Endothelial cell of umbilical vein (primary cell): ENCODE measurements at regions not wholly inside any gene's neighbourhood (a gene's known extent, or its start where the extent isn't known, plus 50 kb on each side); places are given as distances from the start of the nearest gene placed in this dataset.

Source experiments
- BruUV-seq: library from RNA; stranded (reverse); fragments of 400-500 nt; replicated peaks from 2 replicates; lab custom pipeline; 2021; lab: Mats Ljungman, UMichigan
- CTCF ChIA-PET: fragments of 300-600, 350-600 bp; sonication (Branson Sonifier 250); formaldehyde crosslinking; loops from one replicate; lab custom pipeline; 2021; ENCODE audit warnings: antibody characterized with exemption, inconsistent platforms; lab: Charles Lee
- POLR2A ChIA-PET: fragments of 300-600, 350-600 bp; sonication (Branson Sonifier 250); formaldehyde crosslinking; loops from one replicate; lab custom pipeline; 2021; ENCODE audit warnings: antibody characterized with exemption, inconsistent platforms; lab: Charles Lee
- DNase-seq: peaks from one replicate; pipeline ENCODE4 v3.0.0-alpha.2; 2011; ENCODE audit warnings: low read depth, low spot score
- FAIRE-seq: peaks from 2 replicates; lab custom pipeline; 2011; peaks lifted over from hg19 to GRCh38; lab: Jason Lieb, UNC
- H2AFZ ChIP-seq: 2 replicates; pipeline ENCODE4 v1.6.0; 2012; ENCODE audit warnings: low read depth, low read length, control low read depth, inconsistent platforms
- H3K27ac ChIP-seq: 2 replicates; pipeline ENCODE4 v1.5.1; 2011; ENCODE audit warnings: low read depth, mild to moderate bottlenecking, control low read depth, low read length, moderate library complexity; ENCODE audit not compliant: insufficient read depth
- H3K27me3 ChIP-seq, 2 experiments: 2 replicates each; pipeline versions ENCODE4 v1.6.0 to v1.6.1; 2011; ENCODE audit warnings: low read length in 2 of 2, mixed read lengths in 1 of 2; ENCODE audit not compliant: control insufficient read depth in 2 of 2, insufficient read depth in 2 of 2
- H3K36me3 ChIP-seq, 2 experiments: 2 replicates in 1 of 2; 3 replicates in 1 of 2; pipeline ENCODE4 v1.5.1; 2011; ENCODE audit warnings: low read length in 2 of 2, mild to moderate bottlenecking in 1 of 2, moderate library complexity in 1 of 2; ENCODE audit not compliant: control insufficient read depth in 2 of 2, insufficient read depth in 2 of 2; ENCODE audit errors: extremely low read depth in 1 of 2
- H3K4me1 ChIP-seq: 3 replicates; pipeline ENCODE4 v1.5.1; 2011; ENCODE audit warnings: mild to moderate bottlenecking, low read length; ENCODE audit not compliant: control insufficient read depth, insufficient read depth; ENCODE audit errors: extremely low read depth
- H3K4me2 ChIP-seq: 2 replicates; pipeline ENCODE4 v1.6.1; 2011; ENCODE audit warnings: low read length, control low read depth, mixed read lengths; ENCODE audit not compliant: insufficient read depth
- H3K4me3 ChIP-seq, 3 experiments: fragments of 200-600 bp in 1 of 3; sonication (generic), shearing (Covaris generic) in 1 of 3; replicated peaks in 1 of 3; 2 replicates each; pipeline ENCODE4 v1.5.1; 2011 to 2016; ENCODE audit warnings: control low read depth in 3 of 3, low read length in 3 of 3, mild to moderate bottlenecking in 2 of 3, inconsistent platforms in 1 of 3, low read depth in 1 of 3, moderate library complexity in 1 of 3; ENCODE audit not compliant: insufficient read depth in 1 of 3
- H3K79me2 ChIP-seq: 2 replicates; pipeline ENCODE4 v1.6.0; 2012; ENCODE audit warnings: low read length, inconsistent platforms; ENCODE audit not compliant: control insufficient read depth, insufficient read depth
- H3K9ac ChIP-seq: replicated peaks from 2 replicates; pipeline ENCODE3; 2011; ENCODE audit warnings: low read length, control low read depth; ENCODE audit not compliant: insufficient read depth; ENCODE audit errors: extremely low read depth
- H3K9me1 ChIP-seq: replicated peaks from 3 replicates; pipeline ENCODE4 v1.6.0; 2011; ENCODE audit warnings: mild to moderate bottlenecking, low read length; ENCODE audit not compliant: control insufficient read depth, insufficient read depth; ENCODE audit errors: extremely low read depth
- H3K9me3 ChIP-seq: replicated peaks from 2 replicates; pipeline ENCODE4 v1.5.1; 2012; ENCODE audit warnings: low read length, inconsistent platforms; ENCODE audit not compliant: control insufficient read depth, insufficient read depth
- H4K20me1 ChIP-seq: replicated peaks from 2 replicates; pipeline ENCODE3; 2011; ENCODE audit warnings: mild to moderate bottlenecking, low read length; ENCODE audit not compliant: control insufficient read depth, insufficient read depth; ENCODE audit errors: extremely low read depth
- CTCF ChIP-seq, 2 donors: IDR thresholded peaks; 1 replicate in 1 of 2; 2 replicates in 1 of 2; pipeline ENCODE4 v1.5.1; 2011; ENCODE audit warnings: low read length in 2 of 2, mild to moderate bottlenecking in 2 of 2, moderate library complexity in 2 of 2, control low read depth in 1 of 2, inconsistent platforms in 1 of 2, low read depth in 1 of 2; ENCODE audit not compliant: insufficient read depth in 1 of 2; ENCODE audit errors: extremely low read depth in 1 of 2
- EZH2 ChIP-seq: IDR thresholded peaks from 2 replicates; pipeline ENCODE4 v1.6.1; 2012; ENCODE audit warnings: borderline replicate concordance, low read depth, mild to moderate bottlenecking, moderate library complexity, low read length, inconsistent platforms; ENCODE audit not compliant: severe bottlenecking
- FOS ChIP-seq: IDR thresholded peaks from 2 replicates; pipeline ENCODE4 v1.6.1; 2011; ENCODE audit warnings: mild to moderate bottlenecking, low read length, moderate library complexity, borderline replicate concordance; ENCODE audit not compliant: insufficient read depth
- GATA2 ChIP-seq: IDR thresholded peaks from 2 replicates; pipeline ENCODE4 v1.7.0; 2011; ENCODE audit warnings: low read depth, mild to moderate bottlenecking, moderate library complexity, mixed read lengths, low read length; ENCODE audit not compliant: insufficient read length, insufficient read depth
- JUN ChIP-seq: IDR thresholded peaks from 2 replicates; pipeline ENCODE4 v1.6.1; 2011; ENCODE audit warnings: borderline replicate concordance, low read depth; ENCODE audit not compliant: insufficient read length, insufficient read depth
- MAX ChIP-seq: IDR thresholded peaks from 2 replicates; pipeline ENCODE4 v1.6.1; 2011; ENCODE audit not compliant: insufficient read depth, insufficient read length
- MYC ChIP-seq: IDR thresholded peaks from one replicate; pipeline ENCODE4 v1.6.1; 2011; ENCODE audit warnings: mild to moderate bottlenecking, low read depth, low read length
- POLR2A ChIP-seq: IDR thresholded peaks from 2 replicates; pipeline ENCODE4 v1.6.1; 2012; ENCODE audit warnings: low read depth, mild to moderate bottlenecking, control low read depth, low read length
- POLR2AphosphoS5 ChIP-seq: IDR thresholded peaks from 2 replicates; pipeline ENCODE4 v1.6.1; 2012; ENCODE audit warnings: low read depth, mild to moderate bottlenecking, control low read depth, low read length, moderate library complexity; ENCODE audit not compliant: insufficient read depth
- dilution Hi-C: fragments of 300-500 bp; cut with MboI; formaldehyde crosslinking; loops from one replicate; pipeline ENCODE4 v1.15.0; 2019; ENCODE audit warnings: low sequenced_read_pairs; ENCODE audit not compliant: extremely low pct_ligation_motif_present
- intact Hi-C: fragments of 100-400 bp; cut with micrococcal nuclease; formaldehyde crosslinking; loops from one replicate; pipeline ENCODE4 v1.10.0; 2022

DNA sequence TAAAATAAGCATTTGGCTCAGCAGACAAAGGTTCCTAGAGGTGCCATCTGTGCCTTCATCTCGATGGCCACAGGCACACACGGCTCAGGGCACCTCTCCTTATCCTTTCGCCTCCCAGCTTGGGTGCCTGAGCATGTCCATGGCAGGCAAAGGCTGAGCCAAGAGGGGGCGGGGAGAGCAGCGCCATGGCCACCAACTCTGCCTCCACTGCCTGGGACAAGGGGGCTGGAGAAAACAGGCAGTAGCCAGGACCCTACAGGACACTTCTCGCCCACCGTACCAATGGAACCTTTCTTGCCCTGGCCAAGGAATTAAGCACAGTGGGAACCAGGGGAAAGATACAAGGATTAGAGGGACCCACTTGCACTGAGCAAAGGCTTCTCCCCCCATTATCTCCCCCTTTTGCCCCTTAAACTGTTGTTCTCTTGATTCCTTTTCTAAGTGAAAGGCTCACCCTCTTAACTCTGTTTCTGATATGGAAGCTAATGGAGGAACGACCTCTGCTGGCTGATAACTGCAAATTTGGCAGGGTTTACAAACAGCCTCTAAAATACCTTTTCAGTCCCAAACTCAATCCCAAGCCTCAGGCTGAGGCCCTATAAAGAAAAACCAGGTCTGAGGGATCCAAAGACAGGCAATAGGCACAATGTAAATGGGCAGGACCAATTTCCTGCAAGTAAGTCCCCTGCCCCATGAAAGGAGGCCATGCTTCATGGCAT, 335.2 kb downstream of the ADAM29 start:
- no peaks in the 10 kb centered on the region for H3K27me3 ChIP-seq
- FAIRE-seq (no peak), DNase-seq (no peak)
- H3K79me2 ChIP-seq = no peaks in the 10 kb centered on the region
- H3K4me3 ChIP-seq = no peak overlapping the region
- H3K4me2 ChIP-seq = no peak overlapping the region
- TF ChIP-seq MYC (no peak), GATA2 (no peak), MAX (no peak), EZH2 (no peak), POLR2A (no peak), FOS (no peak), POLR2AphosphoS5 (no peak), JUN (no peak), CTCF (IDR thresholded peaks at IDR 0.05; ENCODE audit: extremely low read depth in 1 of 2, insufficient read depth in 1 of 2, low read depth in 1 of 2, low read length in 2 of 2) (no peak)
- H3K9me3 ChIP-seq = no peaks in the 10 kb centered on the region
- no peaks in the 10 kb centered on the region for H3K4me1 ChIP-seq
- no peak overlapping the region for H2AFZ ChIP-seq
- intact Hi-C loops = no loop called here
- no peaks in the 10 kb centered on the region for H3K36me3 ChIP-seq
- no peak overlapping the region for H3K27ac ChIP-seq
- ChIA-PET POLR2A (no interaction called here), CTCF (no interaction called here)
- BruUV-seq = no TSS peak
- no peak overlapping the region for H3K9ac ChIP-seq
- dilution Hi-C loops = no loop called here
- no peaks in the 10 kb centered on the region for H3K9me1 ChIP-seq
- no peaks in the 10 kb centered on the region for H4K20me1 ChIP-seq
